ENCODE measurements at regions not wholly inside any gene's neighbourhood (a gene's known extent, or its start where the extent isn't known, plus 50 kb on each side); places are given as distances from the start of the nearest gene placed in this dataset.

DNA sequence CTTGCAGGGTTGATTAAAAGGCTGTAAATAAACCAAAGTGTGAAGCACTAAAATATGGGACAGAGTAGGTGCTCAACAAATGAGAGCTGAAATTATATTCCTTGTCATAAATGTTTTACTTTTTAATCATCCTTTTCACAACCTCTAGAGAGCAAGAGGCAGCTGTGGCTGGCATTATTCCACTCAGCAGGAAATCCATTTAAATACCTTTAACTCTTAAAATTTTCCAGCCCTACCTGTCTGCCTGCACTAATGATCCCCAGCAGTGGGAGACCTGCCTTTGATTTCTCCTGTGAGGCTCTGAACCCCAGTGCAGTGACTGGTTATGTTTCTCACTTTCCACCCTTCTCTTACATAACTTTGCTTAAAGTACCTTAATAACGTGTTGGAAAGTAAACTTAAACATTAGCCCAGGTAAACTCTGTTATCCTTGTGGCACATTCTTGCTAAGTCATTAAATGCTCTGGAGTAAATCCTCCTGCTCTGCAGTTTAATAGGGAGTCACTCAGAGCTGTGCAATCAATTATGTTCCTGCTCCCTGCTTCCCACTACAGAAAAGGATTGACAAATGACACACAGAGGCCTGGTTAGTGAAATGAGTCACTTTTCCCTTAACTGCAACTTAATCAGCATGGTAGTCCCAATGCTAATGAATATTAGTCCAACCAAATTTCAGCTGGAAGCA lies 755.7 kb upstream of the USP15 start:
- DNase-seq (ENCODE audit: low read depth): peak; percentile 13
- TF ChIP-seq, protein P1, sequence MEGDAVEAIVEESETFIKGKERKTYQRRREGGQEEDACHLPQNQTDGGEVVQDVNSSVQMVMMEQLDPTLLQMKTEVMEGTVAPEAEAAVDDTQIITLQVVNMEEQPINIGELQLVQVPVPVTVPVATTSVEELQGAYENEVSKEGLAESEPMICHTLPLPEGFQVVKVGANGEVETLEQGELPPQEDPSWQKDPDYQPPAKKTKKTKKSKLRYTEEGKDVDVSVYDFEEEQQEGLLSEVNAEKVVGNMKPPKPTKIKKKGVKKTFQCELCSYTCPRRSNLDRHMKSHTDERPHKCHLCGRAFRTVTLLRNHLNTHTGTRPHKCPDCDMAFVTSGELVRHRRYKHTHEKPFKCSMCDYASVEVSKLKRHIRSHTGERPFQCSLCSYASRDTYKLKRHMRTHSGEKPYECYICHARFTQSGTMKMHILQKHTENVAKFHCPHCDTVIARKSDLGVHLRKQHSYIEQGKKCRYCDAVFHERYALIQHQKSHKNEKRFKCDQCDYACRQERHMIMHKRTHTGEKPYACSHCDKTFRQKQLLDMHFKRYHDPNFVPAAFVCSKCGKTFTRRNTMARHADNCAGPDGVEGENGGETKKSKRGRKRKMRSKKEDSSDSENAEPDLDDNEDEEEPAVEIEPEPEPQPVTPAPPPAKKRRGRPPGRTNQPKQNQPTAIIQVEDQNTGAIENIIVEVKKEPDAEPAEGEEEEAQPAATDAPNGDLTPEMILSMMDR (IDR thresholded peaks at IDR 0.05; ENCODE audit: control insufficient read depth, extremely low read depth, insufficient read depth): no peak
- H3K4me3 ChIP-seq (ENCODE audit: low read depth, low read length): no peak overlapping the region

DNA sequence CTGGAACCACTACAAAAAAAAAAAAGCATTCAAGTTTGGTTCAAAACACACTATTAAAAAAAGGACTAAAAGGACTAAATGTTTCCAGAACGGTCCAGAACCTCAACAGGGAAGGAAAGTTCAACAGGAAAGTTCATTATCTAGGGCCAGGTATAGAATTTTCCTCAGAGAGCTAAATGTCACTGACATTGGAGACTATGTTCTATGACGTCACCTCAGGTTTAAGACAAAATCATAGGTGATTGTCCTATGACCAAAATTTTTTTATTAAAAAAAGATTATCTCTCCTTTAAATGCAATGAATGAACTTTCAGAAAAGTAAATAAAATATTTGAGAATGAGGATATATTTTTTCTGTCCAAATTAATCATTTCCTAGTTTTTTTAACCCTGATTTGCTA lies 746.7 kb upstream of the USP15 start:
- TF ChIP-seq, protein P1 (IDR thresholded peaks at IDR 0.05; ENCODE audit: control insufficient read depth, extremely low read depth, insufficient read depth): no peak
- no peak for DNase-seq (ENCODE audit: low read depth)

DNA sequence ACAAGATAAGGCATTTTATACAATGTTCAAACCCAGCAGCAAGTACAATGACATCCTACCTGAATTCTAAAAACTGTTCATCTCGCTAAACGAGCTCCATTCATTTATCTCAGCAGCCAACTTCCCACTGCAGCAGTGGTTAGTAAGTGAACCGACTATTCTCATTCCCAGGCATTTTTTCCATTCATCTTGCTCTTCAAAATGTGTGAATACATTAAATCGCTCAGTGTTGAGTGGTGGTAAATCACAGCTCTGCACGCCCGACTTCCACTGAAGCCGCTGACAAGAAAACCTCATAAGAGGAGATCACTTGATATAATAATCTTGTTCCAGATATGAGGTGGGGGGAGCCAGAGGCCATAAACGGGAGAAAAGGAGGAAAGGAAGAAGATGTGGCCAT lies 746.2 kb upstream of the USP15 start:
- DNase-seq (ENCODE audit: low read depth): no peak
- TF ChIP-seq, protein P1 (IDR thresholded peaks at IDR 0.05; ENCODE audit: control insufficient read depth, extremely low read depth, insufficient read depth): no peak
- H3K4me3 ChIP-seq (ENCODE audit: low read depth, low read length): no peak overlapping the region

More for the DNA sequence above, 746.7 kb upstream of the USP15 start:
- H3K4me3 ChIP-seq (ENCODE audit: low read depth, low read length): no peak overlapping the region

DNA sequence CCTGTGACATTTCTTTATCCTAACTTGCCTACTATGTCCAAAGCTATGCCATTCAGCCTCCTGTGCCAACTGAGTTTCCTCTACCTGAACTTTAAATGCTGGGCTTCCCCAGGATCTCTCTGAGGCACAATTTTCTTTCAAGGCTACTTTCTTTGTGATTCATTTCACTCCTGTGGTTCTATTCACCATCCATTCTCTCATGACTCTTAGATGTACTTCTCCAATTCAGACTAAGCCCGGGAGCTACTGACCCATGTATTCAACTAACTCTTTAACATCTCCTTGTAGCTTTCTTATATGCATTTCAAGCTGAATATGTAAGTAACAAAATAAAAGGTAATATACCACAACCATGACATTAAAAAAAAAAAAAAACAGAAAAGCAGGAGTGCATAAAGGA lies 738.9 kb upstream of the USP15 start:
- no peak for DNase-seq (ENCODE audit: low read depth)
- no peak overlapping the region for H3K4me3 ChIP-seq (ENCODE audit: low read depth, low read length)
- TF ChIP-seq, protein P1 (IDR thresholded peaks at IDR 0.05; ENCODE audit: control insufficient read depth, extremely low read depth, insufficient read depth): no peak

DNA sequence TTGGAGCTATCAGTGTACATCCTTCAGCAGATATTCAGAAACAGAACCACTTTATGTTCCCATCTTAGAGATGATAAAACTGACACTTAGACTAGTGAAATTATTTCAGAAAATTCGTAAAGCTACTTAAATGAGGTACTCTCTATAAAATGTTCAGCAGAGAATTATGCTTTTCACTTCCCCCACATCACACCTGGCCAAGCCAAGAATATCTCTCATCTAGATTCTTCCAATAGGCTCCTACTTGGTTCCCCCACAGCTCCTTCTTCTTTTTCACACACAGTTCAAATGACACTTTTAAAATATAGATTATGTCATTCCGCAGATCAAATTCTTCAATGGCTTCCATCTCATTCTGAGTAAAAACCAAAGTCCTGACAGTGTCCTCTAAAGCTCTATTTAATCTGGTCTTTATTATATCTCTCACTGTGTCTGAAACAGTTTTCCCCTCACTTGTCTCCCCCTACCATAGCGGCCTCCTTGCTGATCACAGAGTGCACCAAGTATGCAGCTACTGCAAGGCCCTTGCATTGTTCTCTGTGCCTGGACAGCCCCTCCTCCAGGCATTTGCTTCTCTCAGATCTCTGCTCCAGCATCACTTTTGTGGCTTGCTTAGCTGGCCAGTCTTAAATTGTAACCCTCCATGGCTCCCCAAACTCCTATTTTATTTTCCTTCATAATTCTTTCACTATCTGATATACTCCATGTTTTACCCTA lies 736.8 kb upstream of the USP15 start:
- TF ChIP-seq, protein P1 (IDR thresholded peaks at IDR 0.05; ENCODE audit: control insufficient read depth, extremely low read depth, insufficient read depth): no peak
- H3K4me3 ChIP-seq (ENCODE audit: low read depth, low read length): no peak overlapping the region
- no peak for DNase-seq (ENCODE audit: low read depth)

DNA sequence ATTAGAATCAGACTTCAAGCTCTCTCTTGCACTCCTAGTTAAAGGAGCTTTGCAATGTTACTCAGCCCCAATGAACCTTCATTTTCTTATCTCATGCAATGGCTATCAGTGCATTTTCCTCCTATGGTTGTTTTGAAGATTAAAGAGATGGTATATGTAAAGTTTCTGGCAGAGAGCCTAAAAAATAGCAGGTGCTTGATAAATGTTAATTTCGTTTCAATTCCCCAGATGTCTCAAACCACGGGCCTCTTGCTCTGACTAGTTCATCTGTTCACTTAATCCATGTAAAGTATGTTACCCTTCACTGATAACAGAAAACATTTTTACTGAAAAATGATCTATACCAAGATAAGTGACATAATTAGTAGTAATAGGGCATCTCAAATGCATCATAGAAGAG lies 735.4 kb upstream of the USP15 start:
- no peak overlapping the region for H3K4me3 ChIP-seq (ENCODE audit: low read depth, low read length)
- DNase-seq (ENCODE audit: low read depth): no peak
- TF ChIP-seq, protein P1 (IDR thresholded peaks at IDR 0.05; ENCODE audit: control insufficient read depth, extremely low read depth, insufficient read depth): no peak
